ENCODE measurements at regions not wholly inside any gene's neighbourhood (a gene's known extent, or its start where the extent isn't known, plus 50 kb on each side); places are given as distances from the start of the nearest gene placed in this dataset.

DNA sequence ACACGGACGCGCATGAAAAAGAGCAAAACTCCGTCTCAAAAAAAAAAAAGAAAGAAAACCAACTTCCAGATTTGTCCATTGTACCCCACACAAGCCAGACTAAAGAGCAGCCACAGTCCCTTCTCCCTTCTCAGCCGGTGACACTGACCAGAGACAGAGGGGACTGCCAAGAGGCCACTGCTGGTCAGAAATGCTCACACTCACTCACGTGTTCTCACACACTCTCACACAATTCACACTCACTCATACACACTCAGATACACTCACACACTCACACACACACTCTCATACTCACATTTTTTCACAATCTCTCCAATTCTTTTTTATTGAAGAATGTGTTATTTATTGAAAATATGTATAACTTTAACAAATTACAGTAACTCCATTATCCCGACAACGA lies 90.8 kb upstream of the RAB4A start:
- TF ChIP-seq, protein P1, sequence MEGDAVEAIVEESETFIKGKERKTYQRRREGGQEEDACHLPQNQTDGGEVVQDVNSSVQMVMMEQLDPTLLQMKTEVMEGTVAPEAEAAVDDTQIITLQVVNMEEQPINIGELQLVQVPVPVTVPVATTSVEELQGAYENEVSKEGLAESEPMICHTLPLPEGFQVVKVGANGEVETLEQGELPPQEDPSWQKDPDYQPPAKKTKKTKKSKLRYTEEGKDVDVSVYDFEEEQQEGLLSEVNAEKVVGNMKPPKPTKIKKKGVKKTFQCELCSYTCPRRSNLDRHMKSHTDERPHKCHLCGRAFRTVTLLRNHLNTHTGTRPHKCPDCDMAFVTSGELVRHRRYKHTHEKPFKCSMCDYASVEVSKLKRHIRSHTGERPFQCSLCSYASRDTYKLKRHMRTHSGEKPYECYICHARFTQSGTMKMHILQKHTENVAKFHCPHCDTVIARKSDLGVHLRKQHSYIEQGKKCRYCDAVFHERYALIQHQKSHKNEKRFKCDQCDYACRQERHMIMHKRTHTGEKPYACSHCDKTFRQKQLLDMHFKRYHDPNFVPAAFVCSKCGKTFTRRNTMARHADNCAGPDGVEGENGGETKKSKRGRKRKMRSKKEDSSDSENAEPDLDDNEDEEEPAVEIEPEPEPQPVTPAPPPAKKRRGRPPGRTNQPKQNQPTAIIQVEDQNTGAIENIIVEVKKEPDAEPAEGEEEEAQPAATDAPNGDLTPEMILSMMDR (conservative IDR thresholded peaks at IDR 0.05) = no peak
- no peak overlapping the region for H3K27ac Mint-ChIP-seq
- H3K9me3 Mint-ChIP-seq = peaks cover 5% of the 10 kb centered on the region
- no peaks in the 10 kb centered on the region for H3K27me3 Mint-ChIP-seq
- no peak overlapping the region for H3K4me3 Mint-ChIP-seq
- no peak for DNase-seq (ENCODE audit: extremely low spot score, unreplicated experiment)
- no peaks in the 10 kb centered on the region for H3K36me3 Mint-ChIP-seq
- H3K4me1 Mint-ChIP-seq (ENCODE audit: unreplicated experiment) = peaks cover 11% of the 10 kb centered on the region

DNA sequence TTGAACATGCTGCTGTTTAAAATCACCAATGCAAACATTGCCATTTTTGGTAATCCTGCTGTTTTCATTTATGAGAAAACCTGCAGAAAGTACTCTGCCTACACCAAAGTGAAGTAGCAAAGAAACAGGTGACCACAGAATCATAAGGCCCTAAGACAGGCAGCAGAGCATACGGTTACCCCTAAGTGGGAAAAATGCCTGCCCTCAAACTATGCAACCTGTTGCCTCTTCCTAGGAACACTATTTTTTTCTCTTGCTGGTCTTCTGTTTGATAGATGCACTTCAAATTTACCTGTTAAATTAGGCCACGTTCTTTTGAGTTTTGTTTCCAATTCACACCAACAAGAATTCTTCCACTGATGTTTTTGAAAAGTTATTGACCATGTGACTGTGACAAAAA lies 89.5 kb upstream of the RAB4A start:
- Mint-ChIP-seq H3K4me3 (no peak overlapping the region), H3K36me3 (no peaks in the 10 kb centered on the region), H3K27ac (no peak overlapping the region), H3K9me3 (peaks cover 5% of the 10 kb centered on the region), H3K4me1 (ENCODE audit: unreplicated experiment) (peaks cover 11% of the 10 kb centered on the region), H3K27me3 (no peaks in the 10 kb centered on the region)
- DNase-seq (ENCODE audit: extremely low spot score, unreplicated experiment) = no peak
- TF ChIP-seq, protein P1 (conservative IDR thresholded peaks at IDR 0.05) = no peak

DNA sequence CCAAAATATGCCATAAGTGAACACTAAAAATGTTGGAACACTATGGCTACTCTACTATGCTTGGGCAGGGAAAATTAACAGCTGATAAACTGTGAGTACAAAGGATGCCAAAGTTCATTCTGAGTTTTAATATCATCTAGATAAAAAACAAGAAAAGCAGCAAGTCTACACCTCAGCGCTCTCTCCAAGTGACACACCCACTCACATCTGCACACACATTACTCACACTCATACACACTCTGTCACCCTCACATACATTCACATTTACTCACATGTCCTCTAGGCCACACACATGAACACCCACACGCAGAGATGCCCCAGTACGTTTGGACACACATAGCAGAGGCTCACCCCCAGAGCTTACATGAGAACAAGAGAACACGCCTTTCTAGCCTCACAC lies 87.3 kb upstream of the RAB4A start:
- no peaks in the 10 kb centered on the region for H3K36me3 Mint-ChIP-seq
- peak overlapping the region; percentile 48 for H3K4me3 Mint-ChIP-seq
- H3K9me3 Mint-ChIP-seq = peaks cover 5% of the 10 kb centered on the region
- TF ChIP-seq, protein P1 (conservative IDR thresholded peaks at IDR 0.05) = no peak
- no peaks in the 10 kb centered on the region for H3K27me3 Mint-ChIP-seq
- no peak for DNase-seq (ENCODE audit: extremely low spot score, unreplicated experiment)
- peaks cover 11% of the 10 kb centered on the region for H3K4me1 Mint-ChIP-seq (ENCODE audit: unreplicated experiment)
- peak overlapping the region; percentile 21 for H3K27ac Mint-ChIP-seq

DNA sequence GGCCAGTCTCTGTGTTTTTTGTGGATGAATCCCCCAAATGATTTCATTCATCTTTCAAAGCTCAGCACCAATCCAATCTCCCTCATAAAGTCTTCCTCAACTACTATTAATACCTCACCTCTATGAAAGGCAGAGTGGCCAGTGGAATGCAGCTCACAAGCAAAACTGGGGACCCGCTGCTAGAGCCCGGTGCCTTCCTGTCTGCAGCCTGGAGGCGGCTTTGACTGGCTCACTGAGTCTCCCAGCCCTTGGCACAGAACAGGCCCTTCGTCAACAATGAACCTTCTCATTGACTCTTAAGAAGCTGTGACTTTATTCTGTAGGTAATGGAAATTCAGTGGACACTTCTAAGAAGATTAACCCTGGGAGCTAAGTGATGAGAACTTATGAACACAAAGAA lies 86.8 kb upstream of the RAB4A start:
- Mint-ChIP-seq H3K27ac (peak overlapping the region; percentile 21), H3K36me3 (no peaks in the 10 kb centered on the region), H3K4me3 (peak overlapping the region; percentile 48), H3K4me1 (ENCODE audit: unreplicated experiment) (peaks cover 11% of the 10 kb centered on the region), H3K27me3 (no peaks in the 10 kb centered on the region), H3K9me3 (peaks cover 5% of the 10 kb centered on the region)
- TF ChIP-seq, protein P1 (conservative IDR thresholded peaks at IDR 0.05) = no peak
- no peak for DNase-seq (ENCODE audit: extremely low spot score, unreplicated experiment)

DNA sequence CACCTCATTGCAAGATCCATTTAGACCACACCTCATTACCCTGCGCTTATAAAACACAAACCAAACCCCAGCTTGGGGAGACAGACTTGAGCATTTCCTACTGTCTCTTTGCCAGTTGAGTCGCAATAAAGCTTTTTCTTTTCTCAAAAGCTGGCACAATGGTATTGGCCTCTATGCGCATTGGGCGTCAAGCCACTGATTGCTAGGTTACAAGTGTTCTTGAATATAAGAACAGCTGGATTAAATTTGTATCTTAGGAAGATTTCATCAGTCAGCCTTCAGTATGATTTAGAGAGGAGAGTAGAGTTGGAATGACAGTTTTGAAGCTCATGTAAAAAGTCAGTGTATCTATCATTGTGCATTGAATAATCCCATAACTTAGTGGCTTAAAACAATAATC lies 84.9 kb upstream of the RAB4A start:
- Mint-ChIP-seq H3K4me1 (ENCODE audit: unreplicated experiment) (peaks cover 11% of the 10 kb centered on the region), H3K4me3 (no peak overlapping the region), H3K27ac (no peak overlapping the region), H3K36me3 (no peaks in the 10 kb centered on the region), H3K27me3 (no peaks in the 10 kb centered on the region), H3K9me3 (peaks cover 5% of the 10 kb centered on the region)
- TF ChIP-seq, protein P1 (conservative IDR thresholded peaks at IDR 0.05) = no peak
- no peak for DNase-seq (ENCODE audit: extremely low spot score, unreplicated experiment)

Data from type B pancreatic cell (in vitro differentiated cells).